ENCODE measurements at regions not wholly inside any gene's neighbourhood (a gene's known extent, or its start where the extent isn't known, plus 50 kb on each side); places are given as distances from the start of the nearest gene placed in this dataset.

GRCh38 chr5:60497706-60498500 is 202.1 kb downstream of the DEPDC1B start:
- Histone ChIP-seq H3K36me3 (no peaks in the 10 kb centered on the region), H3K27me3 (no peaks in the 10 kb centered on the region), H3K4me3 (no peak overlapping the region), H3K4me1 (ENCODE audit: insufficient read depth) (no peaks in the 10 kb centered on the region), H3K27ac (no peak overlapping the region), H3K9me3 (no peaks in the 10 kb centered on the region)
- 29 to 37% (median 36%) methylated on average over 4 of the region's 4 CpGs for WGBS, 3 donors
- DNase-seq, result no peak
- intact Hi-C loops (cut with DNase I), result no loop called here
- TF ChIP-seq EP300 (IDR thresholded peaks at IDR 0.05) (no peak), CTCF (IDR thresholded peaks at IDR 0.05) (no peak), POLR2A (IDR thresholded peaks at IDR 0.05) (no peak)

- intact Hi-C loops (cut with DNase I), result no loop called here
- WGBS, 3 donors, result 79 to 82% (median 80%) methylated on average over 7 of the region's 7 CpGs
- no peaks in the 10 kb centered on the region for H3K9me3 ChIP-seq
- H3K36me3 ChIP-seq, result no peaks in the 10 kb centered on the region
- no peak for TF ChIP-seq EP300 (IDR thresholded peaks at IDR 0.05)
- no peak for TF ChIP-seq POLR2A (IDR thresholded peaks at IDR 0.05)
- TF ChIP-seq CTCF (IDR thresholded peaks at IDR 0.05), result no peak
- H3K4me3 ChIP-seq, result no peak overlapping the region
- no peak for DNase-seq
- H3K4me1 ChIP-seq (ENCODE audit: insufficient read depth), result no peaks in the 10 kb centered on the region
- no peak overlapping the region for H3K27ac ChIP-seq
- H3K27me3 ChIP-seq, result no peaks in the 10 kb centered on the region
Measured at GRCh38 chr5:60495644-60496520, 204.1 kb downstream of the DEPDC1B start.

DNA sequence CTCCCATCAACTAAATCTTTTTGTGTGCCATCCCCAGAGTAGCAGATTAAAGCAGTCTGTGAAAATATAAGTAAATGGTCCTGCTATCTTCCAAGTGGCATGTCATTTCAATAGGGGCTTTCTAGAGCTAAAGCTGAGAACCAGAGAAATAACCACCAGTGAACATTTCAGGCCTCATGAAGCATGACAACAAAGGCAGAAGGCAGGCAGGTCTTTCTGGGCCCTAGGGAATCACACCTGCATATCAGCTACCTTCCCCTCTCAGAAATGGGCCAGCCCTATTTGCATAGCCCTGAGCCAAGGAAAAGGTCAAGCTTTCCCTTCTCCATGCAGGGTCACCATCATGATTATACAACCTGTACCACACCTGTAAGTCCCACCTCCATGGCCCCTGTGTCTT is 205.3 kb downstream of the DEPDC1B start:
- no peak overlapping the region for H3K4me3 ChIP-seq
- H3K27ac ChIP-seq, result no peak overlapping the region
- H3K4me1 ChIP-seq (ENCODE audit: insufficient read depth), result no peaks in the 10 kb centered on the region
- no peaks in the 10 kb centered on the region for H3K36me3 ChIP-seq
- DNase-seq, result no peak
- H3K9me3 ChIP-seq, result no peaks in the 10 kb centered on the region
- TF ChIP-seq CTCF (IDR thresholded peaks at IDR 0.05) (no peak), POLR2A (IDR thresholded peaks at IDR 0.05) (no peak), EP300 (IDR thresholded peaks at IDR 0.05) (no peak)
- intact Hi-C loops (cut with DNase I), result no loop called here
- no peaks in the 10 kb centered on the region for H3K27me3 ChIP-seq

GRCh38 chr5:60494144-60494543 is 205.8 kb downstream of the DEPDC1B start:
- 64 to 74% (median 71%) methylated on average over 3 of the region's 3 CpGs for WGBS, 3 donors
- TF ChIP-seq CTCF (IDR thresholded peaks at IDR 0.05) (no peak), POLR2A (IDR thresholded peaks at IDR 0.05) (no peak), EP300 (IDR thresholded peaks at IDR 0.05) (no peak)
- Histone ChIP-seq H3K9me3 (no peaks in the 10 kb centered on the region), H3K27ac (no peak overlapping the region), H3K4me3 (no peak overlapping the region), H3K4me1 (ENCODE audit: insufficient read depth) (no peaks in the 10 kb centered on the region), H3K36me3 (no peaks in the 10 kb centered on the region), H3K27me3 (no peaks in the 10 kb centered on the region)
- intact Hi-C loops (cut with DNase I), result no loop called here
- no peak for DNase-seq
